ENCODE measurements at regions not wholly inside any gene's neighbourhood (a gene's known extent, or its start where the extent isn't known, plus 50 kb on each side); places are given as distances from the start of the nearest gene placed in this dataset.
"Not testable (repeated sequence)": the region's sequence is repeated elsewhere in the genome, so short reads cannot be mapped to it uniquely, and the experiment has no call there.

GRCh38 chr11:14573539-14574057 lies 53.4 kb upstream of the PSMA1 start:
- DNase-seq (ENCODE audit: low read depth, low spot score) = not testable (repeated sequence)

GRCh38 chr11:14577292-14577691 lies 57.1 kb upstream of the PSMA1 start:
- DNase-seq (ENCODE audit: low read depth, low spot score) = no peak

- no peak for DNase-seq (ENCODE audit: low read depth, low spot score)
Measured at GRCh38 chr11:14577835-14578529, 57.8 kb upstream of the PSMA1 start.

GRCh38 chr11:14578541-14578956 lies 58.4 kb upstream of the PSMA1 start:
- DNase-seq (ENCODE audit: low read depth, low spot score) = peak; percentile 21

- no peak for DNase-seq (ENCODE audit: low read depth, low spot score)
Measured at GRCh38 chr11:14579646-14580045, 59.5 kb upstream of the PSMA1 start.

- DNase-seq (ENCODE audit: low read depth, low spot score) = no peak
Measured at GRCh38 chr11:14582793-14583192, 60.8 kb upstream of the PDE3B start.

- DNase-seq (ENCODE audit: low read depth, low spot score) = no peak
Measured at GRCh38 chr11:14583252-14584034, 60.2 kb upstream of the PDE3B start.

- no peak for DNase-seq (ENCODE audit: low read depth, low spot score)
Measured at GRCh38 chr11:14584035-14584363, 59.6 kb upstream of the PDE3B start.

- no peak for DNase-seq (ENCODE audit: low read depth, low spot score)
Measured at GRCh38 chr11:14584595-14584994, 59.0 kb upstream of the PDE3B start.

- DNase-seq (ENCODE audit: low read depth, low spot score) = no peak
Measured at GRCh38 chr11:14585438-14585837, 58.2 kb upstream of the PDE3B start.

- DNase-seq (ENCODE audit: low read depth, low spot score) = no peak
Measured at GRCh38 chr11:14587258-14587657, 56.3 kb upstream of the PDE3B start.

GRCh38 chr11:14588681-14589080 lies 54.9 kb upstream of the PDE3B start:
- no peak for DNase-seq (ENCODE audit: low read depth, low spot score)

- no peak for DNase-seq (ENCODE audit: low read depth, low spot score)
Measured at GRCh38 chr11:14589421-14589820, 54.2 kb upstream of the PDE3B start.

GRCh38 chr11:14591046-14591445 lies 52.6 kb upstream of the PDE3B start:
- DNase-seq (ENCODE audit: low read depth, low spot score) = not testable (repeated sequence)

- DNase-seq (ENCODE audit: low read depth, low spot score) = no peak
Measured at GRCh38 chr11:14593671-14594070, 49.9 kb upstream of the PDE3B start.
